GM12874 (cell line): ENCODE measurements at regions not wholly inside any gene's neighbourhood (a gene's known extent, or its start where the extent isn't known, plus 50 kb on each side); places are given as distances from the start of the nearest gene placed in this dataset.

Experiments
- TF ChIP-seq, protein P1 (sequence below): IDR thresholded peaks from 2 replicates; pipeline ENCODE4 v1.5.1; 2011; ENCODE audit warnings: low read depth, mild to moderate bottlenecking, control low read depth, low read length, moderate library complexity; ENCODE audit not compliant: insufficient read depth

DNA sequence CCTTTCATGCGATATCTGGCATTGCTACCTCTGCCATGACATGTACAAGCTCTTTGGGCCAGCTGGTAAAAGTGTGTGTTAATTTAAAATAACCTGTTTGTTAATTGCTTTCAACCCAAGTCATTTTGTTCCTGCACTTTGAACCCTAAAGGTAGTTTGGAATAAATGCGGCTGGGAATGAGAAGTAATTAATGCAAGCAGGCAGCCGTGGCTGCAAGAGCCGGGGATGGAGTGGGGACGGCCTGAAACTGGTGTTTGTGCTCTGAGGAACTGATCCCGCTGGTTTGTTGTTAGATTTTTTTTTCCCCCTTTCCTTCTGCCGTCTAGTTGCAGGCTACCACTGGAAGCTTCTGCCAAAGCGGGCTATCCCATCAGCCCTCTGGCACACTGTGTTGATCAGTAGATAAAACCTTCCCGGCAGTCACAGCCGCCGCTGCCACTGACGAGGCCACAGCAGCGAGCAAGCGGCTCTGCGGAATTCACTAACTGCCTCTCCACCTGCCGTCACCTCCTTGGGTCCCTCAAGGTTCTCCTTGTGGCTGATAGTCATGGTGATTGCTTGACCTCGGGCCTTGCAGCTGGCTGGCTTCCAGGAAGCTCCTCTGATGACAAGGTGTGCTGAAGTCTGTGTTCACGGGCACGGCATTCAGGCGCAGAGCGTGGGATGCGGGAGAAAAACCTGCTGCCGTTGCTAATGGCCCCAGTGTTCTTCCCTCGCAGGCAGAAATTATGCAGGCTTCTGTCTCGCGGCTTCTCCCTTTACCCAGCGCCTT lies 315.9 kb downstream of the TFAP2A start:
- TF ChIP-seq, protein P1, sequence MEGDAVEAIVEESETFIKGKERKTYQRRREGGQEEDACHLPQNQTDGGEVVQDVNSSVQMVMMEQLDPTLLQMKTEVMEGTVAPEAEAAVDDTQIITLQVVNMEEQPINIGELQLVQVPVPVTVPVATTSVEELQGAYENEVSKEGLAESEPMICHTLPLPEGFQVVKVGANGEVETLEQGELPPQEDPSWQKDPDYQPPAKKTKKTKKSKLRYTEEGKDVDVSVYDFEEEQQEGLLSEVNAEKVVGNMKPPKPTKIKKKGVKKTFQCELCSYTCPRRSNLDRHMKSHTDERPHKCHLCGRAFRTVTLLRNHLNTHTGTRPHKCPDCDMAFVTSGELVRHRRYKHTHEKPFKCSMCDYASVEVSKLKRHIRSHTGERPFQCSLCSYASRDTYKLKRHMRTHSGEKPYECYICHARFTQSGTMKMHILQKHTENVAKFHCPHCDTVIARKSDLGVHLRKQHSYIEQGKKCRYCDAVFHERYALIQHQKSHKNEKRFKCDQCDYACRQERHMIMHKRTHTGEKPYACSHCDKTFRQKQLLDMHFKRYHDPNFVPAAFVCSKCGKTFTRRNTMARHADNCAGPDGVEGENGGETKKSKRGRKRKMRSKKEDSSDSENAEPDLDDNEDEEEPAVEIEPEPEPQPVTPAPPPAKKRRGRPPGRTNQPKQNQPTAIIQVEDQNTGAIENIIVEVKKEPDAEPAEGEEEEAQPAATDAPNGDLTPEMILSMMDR = no peak

DNA sequence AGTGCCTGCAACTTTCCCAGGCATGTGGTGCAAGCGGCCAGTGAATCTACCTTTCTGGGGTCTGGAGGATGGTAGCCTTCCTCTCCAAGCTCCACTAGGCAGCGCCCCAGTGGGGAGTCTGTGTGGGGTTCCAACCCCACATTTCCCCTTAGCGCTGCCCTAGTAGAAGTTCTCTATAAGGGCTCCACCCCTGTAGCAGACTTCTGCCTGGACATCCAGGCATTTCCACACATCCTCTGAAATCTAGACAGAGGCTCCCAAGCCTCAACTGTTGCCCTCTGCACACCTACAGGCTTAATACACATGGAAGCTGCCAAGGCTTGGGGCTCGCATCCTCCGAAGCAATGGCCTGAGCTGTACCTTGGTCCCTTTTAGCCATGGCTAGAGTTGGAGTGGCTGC lies 321.6 kb downstream of the TFAP2A start:
- TF ChIP-seq, protein P1 = no peak

DNA sequence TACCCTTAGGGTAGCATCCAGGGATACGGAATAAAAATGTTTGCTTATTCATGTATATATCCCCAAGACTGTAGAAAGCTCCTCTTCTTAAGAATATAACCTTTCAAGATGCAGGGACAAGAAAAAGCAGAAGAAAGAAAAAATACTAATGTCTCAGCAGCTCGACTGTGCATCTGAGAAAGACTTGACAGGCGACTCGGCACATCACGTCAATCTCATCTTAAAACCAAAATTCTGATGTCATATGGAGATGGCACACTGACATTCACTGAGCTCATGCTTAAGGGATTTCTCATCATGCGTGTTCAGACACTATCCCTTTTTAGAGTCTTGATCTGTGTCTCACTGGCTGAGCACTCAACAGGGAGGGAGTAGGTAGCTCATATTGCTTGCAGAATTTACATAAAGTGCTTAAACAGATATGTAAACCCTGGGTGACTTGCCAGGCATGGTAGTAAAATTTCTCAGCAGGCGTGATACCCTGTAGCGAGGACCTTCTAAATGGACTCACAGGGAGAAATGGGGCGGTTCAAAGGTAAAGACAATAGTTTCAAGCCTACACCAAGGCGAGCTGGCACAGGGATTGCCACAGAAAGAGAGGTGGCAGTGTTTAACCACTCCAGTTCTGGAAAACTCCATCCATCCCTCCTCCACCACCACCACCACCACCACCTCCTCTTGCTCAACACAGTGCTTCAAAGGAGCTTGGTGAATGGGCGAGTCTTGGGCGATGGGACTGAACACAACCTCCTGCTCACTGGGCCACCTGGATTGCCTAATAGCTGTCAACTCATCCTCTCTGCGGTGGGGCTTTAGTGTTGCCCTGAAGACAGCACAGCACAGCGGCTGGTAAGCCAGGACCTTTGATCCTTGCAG lies 330.5 kb downstream of the TFAP2A start:
- TF ChIP-seq, protein P1 = no peak

DNA sequence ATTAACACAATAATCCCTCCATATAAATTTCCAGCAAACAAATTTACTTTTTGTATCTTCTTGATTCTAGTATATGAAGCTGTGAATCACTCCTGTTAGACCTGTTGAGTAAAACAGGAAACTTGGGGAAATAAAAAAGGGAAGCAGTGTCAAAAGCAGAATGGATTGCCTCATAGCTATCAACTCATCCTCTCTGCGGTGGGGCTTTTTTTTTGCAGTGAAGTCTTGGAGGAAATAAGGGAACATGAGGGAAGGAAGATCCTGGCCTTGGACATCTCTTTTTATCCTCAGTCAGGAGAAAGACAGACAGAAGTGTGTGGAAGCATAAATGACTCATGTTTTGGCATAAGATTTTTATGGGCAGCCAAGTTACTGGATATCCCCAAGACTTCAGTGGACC lies 332.5 kb downstream of the TFAP2A start:
- TF ChIP-seq, protein P1 = no peak

DNA sequence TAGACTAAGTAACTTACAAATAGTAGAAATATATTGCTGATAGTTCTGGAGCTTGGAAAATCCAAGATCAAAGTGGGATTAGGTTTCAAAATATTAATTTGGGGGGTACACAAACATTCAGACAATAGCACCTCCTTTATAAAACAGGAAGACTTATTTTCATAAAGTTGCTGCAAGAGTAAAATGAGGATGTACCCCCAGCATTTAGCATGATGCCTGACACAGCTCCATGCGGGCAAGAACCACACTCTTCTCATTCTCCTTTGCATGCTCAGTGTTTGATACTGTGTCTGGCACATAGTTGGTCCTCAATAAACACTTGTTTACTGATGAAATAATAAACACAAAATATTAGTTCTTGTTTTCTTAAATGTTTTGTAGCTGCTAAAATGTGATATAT lies 332.9 kb downstream of the TFAP2A start:
- TF ChIP-seq, protein P1 = no peak

DNA sequence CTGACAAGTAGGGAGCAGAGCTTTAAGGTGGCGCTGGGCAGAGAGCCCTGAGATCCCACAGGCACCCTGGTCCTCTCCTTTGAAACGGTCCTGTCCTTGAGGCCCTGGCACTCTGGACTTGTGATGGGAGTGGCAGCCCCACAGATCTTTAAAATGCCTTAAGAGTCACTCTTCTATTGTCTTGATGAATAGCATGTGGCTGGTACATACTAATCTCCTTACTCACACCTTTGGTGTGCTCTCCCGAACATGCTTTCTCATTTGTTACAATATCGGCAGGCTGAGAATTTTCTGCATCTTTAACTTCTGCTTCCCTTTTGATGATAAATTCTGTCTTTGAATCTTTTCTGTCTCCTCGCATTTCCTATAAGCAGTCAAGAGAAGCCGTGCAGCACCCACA lies 333.8 kb downstream of the TFAP2A start:
- TF ChIP-seq, protein P1 = no peak

DNA sequence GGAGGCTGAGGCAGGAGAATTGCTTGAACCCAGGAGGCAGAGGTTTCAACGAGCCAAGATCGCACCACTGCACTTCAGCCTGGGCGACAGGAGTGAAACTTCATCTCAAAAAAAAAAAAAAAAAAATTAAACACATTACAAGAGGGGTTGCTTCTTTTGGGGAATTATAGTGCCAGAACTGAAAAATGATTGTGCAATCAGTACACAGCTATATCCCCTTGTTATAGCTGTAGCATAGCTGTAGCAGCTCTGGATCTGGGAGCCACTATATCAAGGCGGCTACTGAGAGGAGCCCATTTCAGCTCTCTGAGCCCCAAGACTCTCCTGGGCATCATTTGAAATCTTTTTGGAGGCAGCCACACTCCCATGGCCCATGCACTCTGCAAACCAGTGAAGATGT lies 334.3 kb downstream of the TFAP2A start:
- TF ChIP-seq, protein P1 = no peak
